ENCODE measurements at regions not wholly inside any gene's neighbourhood (a gene's known extent, or its start where the extent isn't known, plus 50 kb on each side); places are given as distances from the start of the nearest gene placed in this dataset.
A peak's percentile ranks its signal among the peaks of the same experiment; 100 is the strongest.

DNA sequence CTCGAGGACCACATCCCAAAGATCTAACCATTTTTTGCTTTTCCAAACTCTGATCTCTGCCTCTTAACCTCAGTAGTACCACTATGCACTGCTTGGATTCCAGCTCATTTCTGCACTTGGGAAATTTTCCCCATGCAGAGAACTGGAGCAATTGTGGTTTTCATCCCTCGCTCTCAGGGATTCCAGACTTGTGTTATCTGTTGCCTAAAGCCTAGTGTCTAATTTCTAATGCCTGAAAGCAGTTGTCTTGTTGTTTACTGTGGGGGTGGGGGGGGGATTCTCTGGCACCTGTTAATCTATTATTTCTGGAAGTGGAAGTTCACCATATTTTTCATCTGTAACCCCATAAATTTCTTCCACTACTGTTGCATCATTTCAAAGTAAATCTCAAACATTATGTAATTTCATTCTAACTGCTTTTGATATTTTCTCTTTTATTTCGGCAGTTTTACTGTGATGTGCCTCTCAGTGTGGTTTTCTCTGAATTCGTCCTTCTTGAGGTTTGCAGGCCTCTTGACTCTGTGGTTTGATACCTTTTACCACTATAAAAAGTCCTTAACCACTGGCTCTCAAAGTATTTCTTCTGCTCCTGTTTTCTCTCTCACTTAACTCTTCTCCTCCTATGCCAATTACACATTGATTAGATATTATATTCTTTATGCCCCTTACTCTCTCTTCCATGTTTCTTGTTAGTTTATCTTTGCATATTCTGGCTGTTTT, 205.6 kb upstream of the EOLA2 start:
- DNase-seq: no peak

DNA sequence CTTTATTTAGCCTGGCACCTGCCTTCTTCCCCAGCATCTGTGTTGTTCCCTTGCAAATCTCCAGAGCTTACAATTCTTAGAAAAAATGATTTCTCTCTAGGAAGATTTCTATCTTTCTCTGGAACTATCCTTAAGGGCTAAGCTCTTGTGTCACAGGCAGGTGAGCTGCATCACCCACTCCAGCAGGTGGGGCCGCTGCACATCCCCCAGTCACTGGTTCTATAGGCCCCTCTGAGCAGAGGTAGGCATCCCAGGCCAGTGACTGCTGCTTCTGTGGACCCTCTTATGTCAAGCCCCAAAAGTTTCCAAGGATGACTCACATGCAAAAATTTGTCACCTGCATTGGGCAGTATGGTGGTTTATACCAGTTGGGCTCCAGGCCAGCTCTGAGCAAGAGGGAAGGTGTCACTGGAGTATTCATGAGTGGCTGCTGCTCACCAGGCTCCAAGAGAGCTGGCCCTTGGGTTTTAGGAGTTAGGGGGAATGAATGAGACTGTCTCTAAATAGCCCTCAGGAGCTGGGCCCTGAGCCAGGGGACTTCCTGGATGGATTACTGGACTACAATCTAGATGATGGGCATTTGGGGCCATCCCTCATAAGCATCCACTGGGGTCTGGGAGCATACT, 208.1 kb upstream of the EOLA2 start:
- DNase-seq: no peak

DNA sequence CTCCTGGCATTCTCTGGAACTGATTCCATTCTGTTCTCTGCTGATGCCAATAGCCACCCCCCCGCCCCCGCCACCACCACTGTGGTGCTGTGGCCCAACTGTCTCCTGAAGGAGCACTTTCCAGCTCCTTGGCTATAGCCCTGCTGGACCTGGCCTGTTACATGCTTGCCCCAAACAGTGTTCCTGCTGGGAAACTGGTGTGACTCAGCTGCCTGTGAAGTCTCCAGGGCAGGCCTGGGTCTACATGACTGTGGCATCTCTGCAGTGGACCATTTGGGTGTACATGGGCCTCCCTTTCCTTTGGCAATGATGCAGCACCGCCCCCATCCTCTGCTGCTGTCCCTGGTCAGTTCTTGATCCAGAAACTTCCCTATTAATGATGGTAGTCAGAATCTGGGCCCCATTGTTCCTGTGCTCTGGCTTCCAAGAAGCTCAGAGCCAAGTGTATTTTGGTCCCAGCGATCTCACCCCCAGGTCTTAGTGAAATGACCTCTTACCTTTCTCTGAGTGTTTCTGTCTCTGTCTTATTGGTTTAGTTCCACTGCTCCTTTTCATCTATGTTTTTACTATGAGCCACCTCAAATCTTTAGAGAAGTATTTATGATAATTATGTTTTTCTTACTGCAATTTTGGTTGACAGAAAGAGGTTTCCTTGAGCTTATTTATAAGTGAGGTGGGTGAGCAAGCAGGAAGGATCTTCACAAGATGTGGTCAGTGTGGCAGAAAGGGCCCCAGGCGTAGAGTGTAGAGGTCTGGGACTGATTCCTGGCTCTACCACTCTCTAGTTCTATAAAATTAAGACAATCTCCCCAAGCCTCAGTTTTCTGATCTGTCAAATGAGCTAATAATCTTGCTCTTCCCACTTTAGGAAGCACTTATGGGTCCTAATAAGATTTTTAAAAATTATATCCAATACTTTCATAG, 210.7 kb upstream of the EOLA2 start:
- DNase-seq: no peak

DNA sequence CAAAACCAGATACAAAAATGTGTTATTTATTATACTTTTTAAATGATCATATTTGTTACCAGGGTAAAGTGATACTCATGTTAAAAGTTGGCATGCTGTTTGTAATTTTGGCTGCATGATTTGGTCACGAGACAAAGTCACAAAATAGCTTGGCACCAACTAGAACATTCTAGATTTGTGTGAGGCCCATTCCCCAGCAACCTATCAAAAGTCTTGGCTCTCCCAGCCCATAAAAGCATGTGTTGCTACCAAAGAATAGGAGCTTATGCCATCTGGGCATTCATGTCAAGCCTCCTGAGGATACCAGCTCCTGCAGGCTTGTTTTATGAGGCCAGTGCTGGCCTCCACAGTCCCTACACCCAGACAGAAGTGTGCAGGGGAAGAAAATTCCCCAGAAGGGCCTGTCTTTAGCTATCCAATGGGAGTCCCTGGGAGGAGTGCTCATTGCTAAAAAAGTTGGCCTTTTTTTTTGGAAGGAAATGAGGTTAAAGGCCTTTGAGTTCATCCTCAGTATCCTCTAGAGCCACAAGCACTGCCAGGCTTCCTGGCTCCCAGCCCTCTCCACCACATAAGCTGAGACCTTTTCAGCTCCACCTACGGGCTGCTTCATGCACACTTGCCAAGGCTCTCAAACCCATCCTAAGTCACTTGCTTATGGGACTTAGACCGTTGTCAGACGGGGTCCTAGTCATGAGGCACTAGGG, 211.9 kb upstream of the EOLA2 start:
- no peak for DNase-seq

DNA sequence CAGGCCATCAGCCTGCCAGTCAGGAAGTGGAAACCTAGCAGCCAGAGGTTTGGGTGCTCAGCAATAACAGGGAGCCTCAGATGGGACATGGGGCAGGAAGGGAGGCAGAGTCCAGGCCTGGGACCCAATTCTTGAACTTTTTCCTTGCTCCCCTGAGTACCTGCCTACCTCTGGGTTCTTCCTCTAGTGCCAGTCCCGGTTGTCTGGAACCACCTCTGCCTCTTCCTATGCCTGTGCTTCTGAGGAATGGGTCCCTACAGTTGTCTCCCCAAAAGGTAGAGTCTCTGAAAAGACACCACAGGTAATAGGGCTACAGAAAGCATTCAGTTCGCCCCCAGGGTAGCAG, 212.4 kb upstream of the MAMLD1 start:
- DNase-seq: no peak

DNA sequence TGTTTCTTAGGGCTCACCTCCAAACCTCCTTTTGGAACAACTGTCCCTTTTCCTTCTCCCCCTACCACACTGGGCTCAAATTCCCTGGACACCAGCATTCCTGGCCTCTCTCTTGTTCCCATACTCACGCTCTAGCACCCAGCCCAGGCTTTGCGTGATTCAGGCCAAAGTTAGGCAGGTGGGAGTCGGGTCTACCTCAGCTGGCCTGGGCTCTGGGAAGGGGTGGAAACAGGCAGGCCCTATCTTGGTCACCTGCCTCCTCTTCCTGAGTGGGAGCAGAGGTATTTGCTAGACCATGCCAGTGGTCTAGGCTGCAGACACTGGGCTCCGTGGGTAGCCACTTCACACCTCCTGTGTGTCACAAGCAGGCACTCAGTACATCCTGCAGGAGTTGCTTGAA, 211.1 kb upstream of the MAMLD1 start:
- DNase-seq: no peak

DNA sequence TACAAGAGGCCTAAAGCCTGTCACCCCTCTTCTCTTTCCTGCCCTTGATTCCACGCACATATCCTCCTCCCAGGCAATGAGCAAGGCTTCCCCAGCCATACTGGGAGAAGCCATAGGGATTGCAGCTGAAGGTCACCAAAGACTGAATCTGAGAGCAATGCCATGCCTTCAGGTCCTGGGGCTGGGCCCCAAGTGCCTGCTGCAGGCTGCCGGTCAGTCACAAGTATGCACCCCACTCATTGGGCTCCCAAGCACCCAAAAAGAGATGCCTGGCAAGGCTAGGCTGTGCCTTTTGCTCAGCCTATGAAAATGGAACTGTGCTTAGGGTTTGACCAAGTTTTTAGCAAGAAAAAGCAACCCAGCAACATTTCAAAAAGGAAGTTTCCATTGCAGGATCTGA, 210.6 kb upstream of the MAMLD1 start:
- DNase-seq: no peak

DNA sequence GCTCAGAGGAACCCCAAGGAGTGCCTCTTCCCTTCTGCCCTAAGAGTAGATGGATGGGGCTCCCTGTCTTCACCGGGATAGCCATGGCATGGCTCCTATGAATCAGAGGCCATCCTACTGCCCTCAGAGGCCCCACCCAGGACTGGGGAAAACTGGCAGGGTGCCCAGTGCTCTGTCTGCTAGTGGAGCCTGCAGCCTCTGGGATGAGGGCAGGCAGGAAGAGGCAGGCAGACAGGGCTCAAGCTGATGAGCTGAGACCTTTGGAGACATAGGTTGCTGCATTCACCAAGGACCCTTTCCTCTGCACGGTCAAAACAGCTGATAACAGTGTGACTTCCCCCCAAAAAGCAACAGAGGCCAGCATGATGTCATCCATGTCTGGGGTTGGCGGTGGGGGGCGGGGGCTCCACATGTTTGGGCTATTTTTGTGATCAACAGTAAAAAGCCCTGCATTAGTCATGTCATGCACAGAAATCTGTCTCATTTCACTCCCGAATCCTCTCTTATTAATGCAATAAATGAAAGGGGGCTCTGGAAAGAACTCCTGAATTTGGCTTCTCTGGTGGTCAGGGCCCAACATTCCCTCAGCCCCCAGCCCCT, 207.6 kb upstream of the MAMLD1 start:
- peak; percentile 55 for DNase-seq

DNA sequence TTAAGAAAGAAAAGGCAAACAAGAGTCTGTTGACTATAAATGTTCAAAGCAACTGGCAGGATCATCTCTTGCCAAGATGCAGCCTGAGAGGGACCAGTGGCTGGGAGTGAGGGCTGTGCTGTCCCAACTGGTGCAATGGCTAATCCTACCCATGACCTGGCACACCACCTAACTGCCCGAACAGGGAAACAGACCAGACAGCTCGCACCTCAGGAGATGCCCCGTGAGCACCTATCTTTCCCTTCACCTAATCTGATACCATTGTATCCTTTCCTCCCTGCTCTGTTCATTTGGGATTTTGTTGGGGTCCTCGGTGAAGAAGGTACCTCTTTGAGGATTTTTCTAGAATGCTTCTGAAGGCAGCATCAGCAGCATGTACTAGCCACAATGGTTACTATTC, 206.5 kb upstream of the MAMLD1 start:
- DNase-seq: no peak

DNA sequence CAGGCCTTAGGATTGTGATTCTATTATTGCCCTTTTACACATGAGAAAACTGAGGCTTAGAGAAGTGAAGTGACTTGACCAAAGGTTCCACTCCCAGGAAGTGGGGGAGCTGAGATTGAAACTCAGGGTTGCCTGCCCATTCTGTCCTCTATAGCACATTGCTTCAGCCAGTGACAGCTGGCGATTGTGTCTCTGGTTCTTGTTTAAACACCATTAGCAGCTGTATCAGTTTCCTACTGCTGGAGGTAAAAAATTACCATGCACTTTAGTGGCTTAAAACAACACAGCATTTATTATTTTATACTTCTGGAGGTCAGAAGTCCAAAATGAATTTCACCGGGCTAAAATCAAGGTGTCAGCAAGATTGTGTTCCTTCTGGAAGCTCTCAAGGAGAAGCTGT, 205.8 kb upstream of the MAMLD1 start:
- DNase-seq: no peak

DNA sequence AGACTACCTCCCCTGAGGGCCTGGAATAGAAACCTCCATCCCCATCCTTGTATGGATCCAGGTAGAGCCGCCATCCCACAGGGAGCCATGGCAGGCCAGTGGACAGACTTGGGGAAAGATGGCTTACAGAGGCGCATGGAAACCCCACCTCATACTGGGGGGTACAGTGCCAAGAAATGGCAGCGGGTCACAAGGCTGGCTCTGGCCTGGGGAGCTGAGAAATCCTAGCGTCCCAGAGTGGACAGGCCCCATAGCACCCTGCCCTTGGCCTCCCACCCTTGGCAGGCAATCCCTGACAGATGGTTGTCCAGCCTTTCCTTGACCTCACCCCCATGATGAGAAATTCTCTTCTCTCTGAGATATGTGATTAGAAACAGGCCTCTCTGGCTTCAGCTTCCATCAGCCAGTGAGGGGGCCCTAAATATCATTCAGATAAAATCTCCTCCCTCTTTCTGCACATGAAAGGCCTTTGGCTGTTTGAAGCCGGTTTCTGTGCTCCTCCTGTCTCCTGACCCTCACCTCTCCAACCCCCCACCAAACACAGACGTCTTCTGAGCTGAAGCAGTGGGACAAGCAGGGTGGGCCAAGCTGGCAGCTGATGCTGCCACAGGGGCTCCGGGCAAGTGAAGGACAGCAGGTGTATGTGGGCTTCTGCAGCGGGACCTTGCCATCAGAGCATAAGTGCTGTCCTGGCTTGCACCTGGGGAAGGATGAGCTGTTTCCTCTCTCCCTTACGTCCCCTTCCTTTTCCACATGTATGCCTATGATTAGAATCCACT, 204.4 kb upstream of the MAMLD1 start:
- DNase-seq: no peak

DNA sequence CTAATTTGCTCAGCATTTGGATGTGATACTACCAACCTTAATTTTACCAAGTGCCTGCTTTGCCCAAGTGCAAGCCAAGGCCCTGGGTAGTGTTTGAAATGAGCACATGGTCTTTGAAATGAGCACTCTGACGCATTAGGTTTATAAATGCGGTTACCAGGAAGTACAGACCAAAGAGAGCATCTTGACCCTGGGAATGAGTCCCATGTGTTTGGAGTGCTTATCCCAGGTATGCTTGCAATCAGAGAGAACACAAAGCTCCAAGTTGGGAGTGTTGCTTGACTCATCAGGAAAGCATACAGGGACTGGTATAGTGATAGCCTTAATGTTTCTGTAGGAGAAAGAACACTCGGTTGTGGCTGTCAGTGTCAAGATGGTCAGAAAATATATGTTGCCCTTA, 203.6 kb upstream of the MAMLD1 start:
- no peak for DNase-seq

DNA sequence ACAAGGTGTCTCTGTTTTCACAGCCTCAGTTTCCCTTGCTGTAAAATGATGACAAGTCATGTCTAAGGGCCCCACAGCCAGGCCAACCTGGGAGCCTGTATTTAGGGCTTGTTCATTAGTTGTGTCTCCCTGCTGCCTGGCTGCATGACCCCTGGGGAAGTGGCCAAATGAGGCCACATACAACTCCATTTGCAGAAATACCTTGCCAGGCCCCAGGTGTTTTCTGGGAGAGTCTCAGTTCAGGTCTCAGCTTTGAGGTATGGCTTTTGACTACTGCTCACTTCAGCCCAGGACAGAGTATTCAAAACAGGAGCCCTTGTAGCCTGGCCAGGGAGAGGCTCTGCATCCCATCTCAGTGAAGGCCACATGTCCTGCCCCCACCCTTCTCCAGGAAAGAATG, 202.5 kb upstream of the MAMLD1 start:
- no peak for DNase-seq

DNA sequence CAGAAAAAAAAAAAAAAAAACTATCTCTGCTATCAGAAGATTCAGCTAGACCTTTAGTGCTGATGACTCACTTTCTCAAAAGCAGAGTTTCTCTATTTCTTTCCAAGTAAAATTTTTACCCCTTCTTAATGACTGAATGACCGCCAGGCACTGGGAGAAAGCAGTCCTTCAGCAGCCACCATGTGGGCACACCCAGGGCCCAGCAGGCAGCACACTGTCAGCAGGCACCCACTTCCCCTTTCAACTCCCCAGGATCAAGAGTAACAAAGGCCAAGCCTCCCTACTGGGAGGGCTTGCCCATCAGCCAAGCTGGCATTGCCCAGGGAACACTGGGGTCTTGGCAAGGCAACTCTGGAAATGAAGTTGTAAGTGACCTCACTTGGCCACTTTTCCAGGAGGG, 201.9 kb upstream of the MAMLD1 start:
- DNase-seq: no peak

DNA sequence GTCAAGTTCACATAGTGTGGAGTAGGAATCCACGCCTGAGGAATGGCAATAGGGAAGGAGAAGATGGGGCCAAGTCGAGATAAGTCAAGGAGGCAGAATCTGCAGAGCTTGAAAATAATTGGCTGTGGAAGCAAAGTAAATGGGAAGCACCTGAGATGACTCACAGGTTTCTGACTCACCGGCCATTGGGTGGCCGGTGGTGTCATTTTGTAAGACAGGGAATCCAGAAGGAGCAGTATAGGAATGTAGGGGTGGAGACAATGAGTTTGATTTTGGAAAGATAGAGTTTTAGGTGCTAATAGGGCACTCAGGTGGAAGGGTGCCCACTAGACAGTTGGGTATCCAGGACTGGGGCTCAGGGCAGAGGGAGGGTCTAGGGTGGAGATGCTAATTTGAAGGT, 201.0 kb upstream of the MAMLD1 start:
- no peak for DNase-seq

DNA sequence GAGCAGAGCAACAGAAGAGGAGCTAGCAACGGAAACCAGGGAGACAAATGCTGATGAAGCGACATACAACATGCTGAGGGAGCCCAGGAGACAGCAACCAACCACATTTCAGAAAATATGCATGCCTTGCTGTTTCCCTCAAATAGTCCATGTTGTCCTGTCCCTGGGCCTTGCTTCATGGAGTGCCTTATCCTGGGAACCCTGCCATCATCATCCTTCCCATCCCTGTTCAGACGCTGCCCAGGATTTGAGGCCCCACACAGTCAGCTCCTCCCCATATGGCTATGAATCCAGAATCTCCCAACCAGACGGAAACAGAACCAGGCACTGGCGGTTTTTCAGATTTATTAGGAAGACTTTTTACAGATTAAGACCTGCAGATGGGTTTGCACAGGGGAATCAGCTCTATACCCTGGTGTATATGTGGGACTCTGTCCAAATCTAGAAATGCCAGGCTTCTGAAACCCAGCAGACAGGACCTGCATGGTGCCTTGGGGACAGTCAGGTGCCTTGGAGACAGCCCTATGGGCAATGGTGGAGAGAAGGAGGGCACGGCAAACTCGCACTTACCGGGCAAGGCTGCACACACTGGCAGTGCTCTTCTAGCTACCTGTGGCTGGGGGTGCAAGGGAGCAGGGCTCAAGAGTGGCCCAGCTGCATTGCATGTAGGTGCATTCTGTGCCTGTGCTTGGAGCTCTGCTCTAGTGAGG, 199.7 kb upstream of the MAMLD1 start:
- no peak for DNase-seq

DNA sequence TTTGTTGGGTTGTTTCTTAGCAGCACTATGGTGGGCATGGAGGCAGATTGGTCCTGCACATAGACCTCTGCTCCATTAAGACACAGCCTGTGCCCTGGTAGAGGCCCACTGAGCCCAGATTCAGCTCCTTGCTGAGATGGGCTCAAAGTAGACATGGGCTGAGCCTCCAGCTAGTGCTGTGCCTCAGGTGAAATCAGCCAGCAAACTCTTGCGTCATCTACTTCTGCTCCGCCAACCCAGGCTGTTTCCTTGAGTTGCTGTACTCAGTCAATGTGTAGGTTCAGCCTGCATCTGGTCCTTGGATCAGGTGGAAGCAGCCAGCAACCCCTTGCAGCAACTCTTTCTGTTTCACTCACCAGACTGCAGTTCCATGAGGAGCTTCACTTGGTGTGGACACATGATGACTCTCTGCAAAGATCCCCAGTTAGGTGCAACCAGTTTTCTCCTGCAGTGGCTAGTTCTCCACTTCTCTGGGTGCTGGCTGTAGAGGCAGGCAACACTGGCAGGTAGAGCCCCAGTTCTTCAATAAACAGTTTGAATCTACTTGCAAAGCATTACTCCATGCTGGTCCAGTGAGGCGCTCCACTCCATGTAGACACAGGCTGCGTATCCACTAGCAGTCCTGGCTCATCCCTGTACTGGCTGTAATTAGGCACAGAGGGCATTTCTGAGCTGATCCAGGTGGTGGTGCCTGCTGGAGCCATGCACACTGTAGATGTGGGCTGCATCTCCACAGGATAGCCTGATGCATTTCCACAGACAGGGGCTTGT, 199.0 kb upstream of the MAMLD1 start:
- no peak for DNase-seq

DNA sequence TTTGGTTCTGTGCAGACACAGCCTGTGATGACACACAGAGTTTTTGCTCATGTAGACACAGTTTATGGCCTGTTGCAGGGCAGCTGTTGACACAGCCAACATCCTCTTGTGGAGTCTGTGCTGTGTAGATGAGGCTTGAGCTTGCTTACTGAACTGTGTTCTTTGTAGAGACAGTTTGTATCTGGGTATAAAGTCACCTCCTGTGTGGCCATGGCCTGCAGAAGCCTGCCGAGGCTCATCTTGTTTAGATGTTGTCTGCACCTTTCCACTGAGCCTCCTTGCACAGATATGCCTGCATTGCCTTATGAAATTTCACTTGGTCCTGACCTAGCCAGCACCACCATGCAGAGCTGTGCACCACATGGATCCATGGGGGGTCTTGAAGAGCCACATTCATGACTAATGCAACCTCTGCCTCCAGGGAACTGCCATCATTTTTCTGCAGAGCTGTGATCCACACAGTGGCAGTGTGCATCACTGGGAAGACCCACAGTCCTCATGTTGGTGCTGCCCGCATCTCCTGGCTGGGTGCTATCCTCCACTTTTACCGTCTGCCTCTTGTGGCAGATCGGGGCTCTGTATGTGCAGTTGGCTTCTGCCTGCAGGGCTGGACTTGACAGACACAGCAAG, 198.0 kb upstream of the MAMLD1 start:
- DNase-seq: no peak

DNA sequence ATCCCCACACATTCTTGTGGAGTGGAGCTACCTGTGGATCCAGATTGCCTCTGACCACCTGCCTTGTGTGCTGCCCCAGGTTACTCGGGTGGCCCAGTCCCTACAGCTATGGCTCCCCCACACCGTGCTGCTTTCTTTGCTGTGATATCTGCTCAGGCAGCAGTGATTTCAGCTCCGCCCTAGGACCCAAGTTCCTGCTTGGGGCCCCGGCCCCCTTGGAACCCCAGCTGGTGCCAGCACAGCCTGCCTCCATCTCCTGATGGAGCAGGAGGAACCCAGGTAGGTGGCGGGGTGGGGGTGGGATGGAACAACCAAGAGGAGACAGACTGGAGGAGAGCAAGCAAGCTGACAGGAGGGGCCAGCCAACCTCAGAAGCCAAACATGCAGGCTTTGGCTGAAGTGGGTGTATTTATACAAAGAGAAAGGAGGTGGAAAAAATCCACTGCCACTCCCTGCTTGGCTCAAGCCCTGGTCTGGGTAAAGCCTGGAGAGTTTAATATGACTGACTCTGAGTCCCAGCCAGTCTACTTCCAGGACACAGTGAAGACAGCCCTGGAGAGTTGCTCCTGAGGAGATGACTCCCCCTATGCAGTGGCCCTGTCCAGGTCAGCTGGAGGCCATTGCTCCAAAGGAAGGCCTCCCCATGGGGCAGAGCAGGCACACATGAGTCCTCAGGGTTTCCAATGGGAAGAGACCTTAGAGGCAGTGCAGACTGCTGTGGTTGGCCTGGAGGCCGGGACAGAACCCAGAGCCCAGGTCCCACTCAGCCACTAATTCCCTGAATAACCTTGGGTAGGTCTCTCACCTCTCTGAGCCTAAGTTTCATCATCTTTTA, 197.1 kb upstream of the MAMLD1 start:
- DNase-seq: no peak
